GM12875 (cell line): ENCODE measurements at regions not wholly inside any gene's neighbourhood (a gene's known extent, or its start where the extent isn't known, plus 50 kb on each side); places are given as distances from the start of the nearest gene placed in this dataset.

Experiments used
- H3K4me3 ChIP-seq: one replicate; pipeline ENCODE4 v1.5.1; 2011; ENCODE audit warnings: low read depth, low read length, control low read depth
- TF ChIP-seq, protein P1 (sequence below): IDR thresholded peaks from 2 replicates; pipeline ENCODE4 v1.5.1; 2011; ENCODE audit warnings: low read depth, mild to moderate bottlenecking, control low read depth, inconsistent platforms, low read length, moderate library complexity, borderline replicate concordance; ENCODE audit not compliant: insufficient read depth

DNA sequence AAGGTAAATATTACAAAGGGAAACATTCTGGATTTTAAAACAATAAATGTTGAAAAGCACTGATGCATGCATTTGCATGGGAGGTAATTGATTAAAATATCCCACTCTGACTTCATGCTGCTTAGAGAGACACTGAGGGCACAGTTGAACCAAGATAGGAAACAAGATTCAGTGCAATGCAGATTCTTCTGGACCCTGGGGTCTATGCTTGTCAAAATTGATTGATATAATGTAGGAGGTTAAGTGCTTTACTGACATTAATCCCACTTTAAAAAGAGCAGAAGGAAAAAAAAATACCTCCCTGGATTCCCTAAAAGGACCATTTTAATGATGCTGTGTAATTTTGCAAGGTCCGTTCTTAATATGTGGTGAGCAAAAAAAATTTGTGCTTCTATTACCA lies 454.2 kb downstream of the GABRB3 start:
- H3K4me3 ChIP-seq, result no peak overlapping the region
- TF ChIP-seq, protein P1, sequence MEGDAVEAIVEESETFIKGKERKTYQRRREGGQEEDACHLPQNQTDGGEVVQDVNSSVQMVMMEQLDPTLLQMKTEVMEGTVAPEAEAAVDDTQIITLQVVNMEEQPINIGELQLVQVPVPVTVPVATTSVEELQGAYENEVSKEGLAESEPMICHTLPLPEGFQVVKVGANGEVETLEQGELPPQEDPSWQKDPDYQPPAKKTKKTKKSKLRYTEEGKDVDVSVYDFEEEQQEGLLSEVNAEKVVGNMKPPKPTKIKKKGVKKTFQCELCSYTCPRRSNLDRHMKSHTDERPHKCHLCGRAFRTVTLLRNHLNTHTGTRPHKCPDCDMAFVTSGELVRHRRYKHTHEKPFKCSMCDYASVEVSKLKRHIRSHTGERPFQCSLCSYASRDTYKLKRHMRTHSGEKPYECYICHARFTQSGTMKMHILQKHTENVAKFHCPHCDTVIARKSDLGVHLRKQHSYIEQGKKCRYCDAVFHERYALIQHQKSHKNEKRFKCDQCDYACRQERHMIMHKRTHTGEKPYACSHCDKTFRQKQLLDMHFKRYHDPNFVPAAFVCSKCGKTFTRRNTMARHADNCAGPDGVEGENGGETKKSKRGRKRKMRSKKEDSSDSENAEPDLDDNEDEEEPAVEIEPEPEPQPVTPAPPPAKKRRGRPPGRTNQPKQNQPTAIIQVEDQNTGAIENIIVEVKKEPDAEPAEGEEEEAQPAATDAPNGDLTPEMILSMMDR, result no peak

DNA sequence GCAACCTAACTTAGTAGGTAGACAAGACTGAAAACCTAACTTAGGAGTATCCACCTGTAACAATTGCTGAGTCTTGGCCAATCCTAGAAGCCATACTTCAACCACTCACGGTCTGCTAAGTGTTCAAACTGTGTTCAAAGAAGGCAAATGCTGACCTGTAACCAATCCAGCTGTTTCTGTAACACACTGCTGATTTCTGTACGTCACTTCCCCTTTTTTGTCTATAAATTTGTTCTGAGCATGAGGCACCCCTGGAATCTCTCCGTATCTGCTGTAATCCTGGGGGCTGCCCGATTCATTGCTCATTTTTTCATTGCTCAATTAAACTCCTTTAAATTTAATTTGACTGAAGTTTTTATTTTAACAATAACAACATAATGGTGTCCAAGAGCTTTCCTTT lies 451.4 kb upstream of the ATP10A start:
- TF ChIP-seq, protein P1, result no peak
- H3K4me3 ChIP-seq, result no peak overlapping the region

DNA sequence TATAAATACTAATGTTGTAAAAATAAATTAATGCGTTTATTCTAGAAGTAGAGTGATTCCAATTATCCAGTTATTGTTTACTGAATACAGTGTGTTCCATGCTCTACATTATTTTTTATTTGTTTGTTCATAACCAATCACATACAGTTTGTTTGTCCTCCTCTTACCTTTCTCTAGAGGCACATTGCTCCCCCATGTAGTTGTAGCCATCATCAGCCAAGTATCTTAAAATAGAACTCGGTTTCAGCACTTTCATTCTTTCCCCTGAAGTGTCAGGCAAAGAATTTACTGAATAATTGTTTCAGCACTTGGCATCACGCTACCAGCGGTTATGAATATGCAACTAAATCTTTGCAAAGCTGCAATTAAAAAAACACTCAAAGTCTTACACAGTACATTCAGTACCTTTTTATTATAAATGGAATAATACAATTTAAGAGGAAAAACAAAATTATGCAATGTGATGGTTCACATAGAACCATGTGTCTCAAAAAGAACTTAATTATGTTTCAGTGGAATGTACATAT lies 448.6 kb upstream of the ATP10A start:
- TF ChIP-seq, protein P1, result no peak
- H3K4me3 ChIP-seq, result no peak overlapping the region

DNA sequence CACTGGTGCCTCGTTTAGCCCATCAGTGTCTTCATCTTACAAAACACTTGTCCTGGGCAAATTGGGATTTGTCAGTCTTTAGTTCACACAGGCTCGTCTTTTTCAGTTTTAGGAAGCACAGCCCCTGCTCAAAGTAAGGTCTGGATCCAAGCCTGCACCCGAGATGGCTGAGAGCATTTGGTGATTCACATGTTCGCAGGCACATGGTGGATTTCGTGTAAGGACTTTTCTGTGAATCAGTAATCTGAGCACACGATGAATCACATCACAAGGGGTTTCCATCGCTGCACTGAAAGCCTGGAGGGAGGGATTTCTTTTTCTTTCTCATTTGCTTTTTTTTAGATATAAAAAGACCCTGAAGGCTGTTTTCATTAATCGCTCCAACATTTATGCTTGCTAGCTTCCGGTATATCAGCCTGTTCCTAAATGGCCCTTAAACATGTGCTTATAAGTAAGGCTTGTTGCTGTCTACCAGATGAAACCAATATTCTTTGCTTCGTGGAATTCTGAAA lies 435.6 kb upstream of the ATP10A start:
- no peak overlapping the region for H3K4me3 ChIP-seq
- TF ChIP-seq, protein P1, result no peak

DNA sequence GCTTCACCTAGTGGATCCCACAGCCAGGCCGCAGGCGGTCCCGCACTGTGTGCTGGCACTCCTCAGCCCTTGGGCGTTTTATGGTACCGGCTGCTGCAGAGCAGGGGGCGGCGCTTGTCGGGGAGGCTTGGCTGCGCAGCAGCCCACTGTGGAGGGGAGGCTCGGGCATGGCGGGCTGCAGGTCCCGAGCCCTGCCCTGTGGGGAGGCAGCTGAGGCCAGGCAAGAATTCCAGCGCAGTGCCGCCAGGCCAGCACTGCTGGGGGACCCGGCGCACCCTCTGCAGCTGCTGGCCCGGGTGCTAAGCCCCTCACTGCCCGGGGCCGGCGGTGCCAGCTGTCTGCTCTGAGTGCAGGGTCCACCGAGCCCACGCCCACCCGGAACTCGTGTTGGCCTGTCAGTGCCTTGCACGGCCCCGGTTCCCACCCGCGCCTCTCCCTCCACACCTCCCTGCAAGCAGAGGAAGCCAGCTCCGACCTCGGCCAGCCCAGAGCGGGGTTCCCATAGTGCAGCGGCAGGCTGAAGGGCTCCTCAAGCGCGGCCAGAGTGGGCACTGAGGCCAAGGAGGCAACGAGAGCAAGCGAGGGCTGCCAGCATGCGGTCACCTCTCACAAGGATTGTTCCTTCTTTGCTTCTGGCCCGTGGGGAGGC lies 435.0 kb upstream of the ATP10A start:
- H3K4me3 ChIP-seq, result no peak overlapping the region
- TF ChIP-seq, protein P1, result no peak

DNA sequence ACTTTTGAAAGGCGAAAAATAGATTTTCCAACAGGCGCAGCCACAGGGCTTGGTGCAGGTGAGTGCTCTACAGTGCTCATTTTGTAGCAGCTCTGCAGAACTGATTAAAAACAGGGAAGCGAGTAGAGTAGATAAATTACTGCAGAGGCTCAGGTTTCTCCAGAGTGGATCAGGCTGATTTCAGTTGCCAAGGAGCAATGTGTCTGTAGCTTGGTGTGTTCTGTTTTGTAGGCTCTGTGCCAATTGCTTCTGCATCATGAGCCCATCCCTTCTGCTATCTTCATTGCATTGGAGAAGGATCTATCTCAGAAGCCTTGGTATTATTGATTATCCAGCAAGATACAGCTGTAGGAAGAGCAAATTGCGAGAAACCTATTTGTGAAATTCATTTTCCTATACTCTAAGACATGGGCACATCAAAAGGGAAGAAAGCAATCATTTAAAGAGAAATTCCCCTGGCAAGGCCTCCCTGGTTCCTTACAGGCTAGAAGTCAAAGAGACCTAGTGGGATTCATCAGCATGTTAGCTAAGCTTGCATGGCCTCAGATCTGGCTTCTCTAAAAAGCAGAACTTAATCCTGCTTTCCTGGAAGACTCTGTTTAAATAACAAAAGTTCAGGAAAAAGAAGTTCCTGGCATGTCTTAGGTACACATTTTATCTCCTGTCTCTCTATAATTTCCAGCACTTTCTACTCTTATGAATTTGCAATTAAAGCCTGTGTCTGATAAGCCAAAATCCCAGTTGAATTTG lies 432.4 kb upstream of the ATP10A start:
- no peak overlapping the region for H3K4me3 ChIP-seq
- TF ChIP-seq, protein P1, result no peak
